D721Med (cell line): ENCODE measurements at regions not wholly inside any gene's neighbourhood (a gene's known extent, or its start where the extent isn't known, plus 50 kb on each side); places are given as distances from the start of the nearest gene placed in this dataset.

Experiments
- DNase-seq: peaks from one replicate; pipeline ENCODE4 v3.0.0; 2011; ENCODE audit warnings: low spot score; ENCODE audit not compliant: insufficient read length
- FAIRE-seq: peaks from 2 replicates; lab custom pipeline; 2011; peaks lifted over from hg19 to GRCh38; lab: Jason Lieb, UNC
- TF ChIP-seq, protein P1 (sequence below): IDR thresholded peaks from 2 replicates; pipeline ENCODE4 v1.5.1; 2012; ENCODE audit warnings: mild to moderate bottlenecking, control low read depth; ENCODE audit not compliant: insufficient read depth; ENCODE audit errors: missing control alignments

DNA sequence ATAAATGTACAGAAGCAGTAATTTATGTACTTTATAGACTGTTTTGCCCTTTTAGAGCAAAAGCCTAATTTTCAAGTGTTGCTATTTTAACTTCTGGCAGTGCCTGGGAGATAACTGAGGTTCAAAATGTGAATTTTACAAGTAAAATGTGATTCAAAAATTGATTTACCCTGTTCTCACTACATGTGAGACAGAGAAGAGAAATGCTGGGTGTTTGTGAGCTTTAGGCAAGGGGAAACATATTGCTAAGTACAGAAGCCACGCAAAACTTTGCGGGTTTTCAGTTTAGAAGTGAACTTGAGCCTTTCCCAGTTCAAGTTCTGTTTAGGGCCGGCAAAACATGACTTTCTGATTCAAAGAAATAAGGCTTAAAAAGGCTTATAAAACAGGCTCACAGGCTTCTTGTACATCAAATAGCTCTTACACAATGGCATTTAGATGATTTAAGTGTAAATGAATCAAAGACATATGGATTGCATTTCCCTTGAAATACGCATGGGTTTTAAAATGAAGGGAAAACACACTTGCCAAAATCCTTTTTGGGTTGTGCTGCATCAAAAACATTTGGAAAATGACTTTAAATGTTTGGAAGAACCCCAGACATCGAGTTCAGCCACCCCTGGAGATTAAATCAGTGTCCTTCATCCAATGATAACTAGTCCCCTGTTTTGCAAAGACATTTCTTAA is 370.8 kb upstream of the MEF2C start:
- no peak for DNase-seq
- FAIRE-seq, result no peak
- TF ChIP-seq, protein P1, sequence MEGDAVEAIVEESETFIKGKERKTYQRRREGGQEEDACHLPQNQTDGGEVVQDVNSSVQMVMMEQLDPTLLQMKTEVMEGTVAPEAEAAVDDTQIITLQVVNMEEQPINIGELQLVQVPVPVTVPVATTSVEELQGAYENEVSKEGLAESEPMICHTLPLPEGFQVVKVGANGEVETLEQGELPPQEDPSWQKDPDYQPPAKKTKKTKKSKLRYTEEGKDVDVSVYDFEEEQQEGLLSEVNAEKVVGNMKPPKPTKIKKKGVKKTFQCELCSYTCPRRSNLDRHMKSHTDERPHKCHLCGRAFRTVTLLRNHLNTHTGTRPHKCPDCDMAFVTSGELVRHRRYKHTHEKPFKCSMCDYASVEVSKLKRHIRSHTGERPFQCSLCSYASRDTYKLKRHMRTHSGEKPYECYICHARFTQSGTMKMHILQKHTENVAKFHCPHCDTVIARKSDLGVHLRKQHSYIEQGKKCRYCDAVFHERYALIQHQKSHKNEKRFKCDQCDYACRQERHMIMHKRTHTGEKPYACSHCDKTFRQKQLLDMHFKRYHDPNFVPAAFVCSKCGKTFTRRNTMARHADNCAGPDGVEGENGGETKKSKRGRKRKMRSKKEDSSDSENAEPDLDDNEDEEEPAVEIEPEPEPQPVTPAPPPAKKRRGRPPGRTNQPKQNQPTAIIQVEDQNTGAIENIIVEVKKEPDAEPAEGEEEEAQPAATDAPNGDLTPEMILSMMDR, result no peak

- TF ChIP-seq, protein P1, result no peak
- DNase-seq, result no peak
- no peak for FAIRE-seq
Observed at GRCh38 chr5:89246864-89247263, 363.9 kb upstream of the MEF2C start.

- FAIRE-seq (no peak), DNase-seq (no peak)
- TF ChIP-seq, protein P1, result no peak
Observed at GRCh38 chr5:89246252-89246651, 363.3 kb upstream of the MEF2C start.

GRCh38 chr5:89243611-89244010 is 360.6 kb upstream of the MEF2C start:
- DNase-seq (no peak), FAIRE-seq (no peak)
- TF ChIP-seq, protein P1, result no peak

DNA sequence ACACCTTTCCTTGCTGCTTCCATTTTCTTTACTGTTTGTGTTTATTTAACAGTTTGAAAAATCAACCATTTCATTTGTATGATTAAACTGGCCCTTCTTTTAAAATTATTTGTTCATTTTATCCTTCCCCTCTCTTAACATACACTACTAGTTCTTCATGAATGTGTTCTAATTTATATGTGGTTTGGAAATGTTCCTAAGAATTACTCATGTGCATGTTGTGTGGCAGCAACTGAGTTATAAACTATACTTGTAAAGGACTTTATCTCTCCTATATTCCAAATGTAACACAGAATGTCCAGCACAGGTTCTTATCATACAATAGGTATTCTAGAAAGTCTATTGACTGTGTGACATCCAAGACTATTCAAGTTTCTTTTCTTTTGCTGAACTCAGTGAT is 358.2 kb upstream of the MEF2C start:
- DNase-seq (no peak), FAIRE-seq (no peak)
- TF ChIP-seq, protein P1, result no peak

DNA sequence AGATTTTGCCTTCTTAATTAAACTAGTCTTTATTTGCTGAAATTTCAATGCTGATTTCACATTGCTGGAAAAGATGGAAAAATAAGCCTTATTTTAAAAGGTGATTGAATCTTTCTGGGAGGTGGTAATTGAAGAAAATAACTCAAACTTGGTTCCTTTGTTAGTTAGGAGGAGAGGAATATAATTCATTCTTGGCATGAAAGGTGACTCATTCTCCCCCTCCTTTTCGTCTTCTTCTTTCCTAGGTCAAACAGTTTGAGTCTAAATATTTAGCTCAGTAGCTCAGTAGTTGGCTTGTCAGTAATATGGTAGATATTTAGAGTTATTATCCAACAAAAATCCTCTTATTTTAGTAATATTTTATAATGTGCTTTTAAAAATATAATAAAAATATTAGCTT is 353.9 kb upstream of the MEF2C start:
- DNase-seq (no peak), FAIRE-seq (no peak)
- TF ChIP-seq, protein P1, result no peak

DNA sequence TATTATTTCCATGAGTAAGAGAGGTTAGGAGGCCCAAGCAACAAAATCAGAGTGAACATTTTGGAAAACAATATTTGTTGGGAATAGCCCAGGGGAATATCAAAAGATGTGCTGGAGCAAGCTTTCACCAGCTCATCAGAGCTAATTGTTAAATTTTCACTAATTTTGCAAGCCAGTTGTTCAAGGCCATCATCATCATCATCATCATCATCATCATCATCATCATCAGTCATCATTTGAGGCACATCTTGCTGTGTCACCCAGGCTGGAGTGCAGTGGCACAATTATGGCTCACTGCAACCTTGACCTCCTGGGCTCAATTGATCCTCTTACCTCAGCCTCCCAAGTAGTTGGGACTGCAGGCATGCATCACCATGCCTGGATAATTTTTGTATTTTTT is 350.5 kb upstream of the MEF2C start:
- TF ChIP-seq, protein P1, result no peak
- no peak for DNase-seq
- no peak for FAIRE-seq
